Endothelial cell (in vitro differentiated cells): ENCODE measurements at regions not wholly inside any gene's neighbourhood (a gene's known extent, or its start where the extent isn't known, plus 50 kb on each side); places are given as distances from the start of the nearest gene placed in this dataset.

Experiments used
- DNase-seq: peaks from one replicate; pipeline ENCODE4 v3.0.0; 2021; ENCODE audit warnings: low spot score
- H3K27ac Mint-ChIP-seq: one replicate; pipeline ENCODE4 v1.8.0; 2021; ENCODE audit warnings: mixed read lengths, inconsistent platforms; ENCODE audit not compliant: unreplicated experiment
- H3K27me3 Mint-ChIP-seq: one replicate; pipeline ENCODE4 v1.8.0; 2021; ENCODE audit warnings: mild to moderate bottlenecking, moderate library complexity, mixed read lengths, inconsistent platforms; ENCODE audit not compliant: unreplicated experiment
- H3K36me3 Mint-ChIP-seq: one replicate; pipeline ENCODE4 v1.8.0; 2021; ENCODE audit warnings: mild to moderate bottlenecking, low read depth, mixed read lengths, inconsistent platforms; ENCODE audit not compliant: unreplicated experiment
- H3K4me1 Mint-ChIP-seq: one replicate; pipeline ENCODE4 v1.8.0; 2021; ENCODE audit warnings: mild to moderate bottlenecking, mixed read lengths, inconsistent platforms; ENCODE audit not compliant: unreplicated experiment
- H3K4me3 Mint-ChIP-seq: one replicate; pipeline ENCODE4 v1.8.0; 2021; ENCODE audit warnings: mild to moderate bottlenecking, mixed read lengths, inconsistent platforms; ENCODE audit not compliant: unreplicated experiment
- H3K9me3 Mint-ChIP-seq: one replicate; pipeline ENCODE4 v1.8.0; 2021; ENCODE audit warnings: mixed read lengths, inconsistent platforms; ENCODE audit not compliant: unreplicated experiment
- TF ChIP-seq, protein P1 (sequence below): fragments of 200-600 bp; sonication (generic); IDR thresholded peaks from one replicate; pipeline ENCODE4 v1.5.0; 2021; ENCODE audit warnings: antibody characterized with exemption; ENCODE audit not compliant: unreplicated experiment

DNA sequence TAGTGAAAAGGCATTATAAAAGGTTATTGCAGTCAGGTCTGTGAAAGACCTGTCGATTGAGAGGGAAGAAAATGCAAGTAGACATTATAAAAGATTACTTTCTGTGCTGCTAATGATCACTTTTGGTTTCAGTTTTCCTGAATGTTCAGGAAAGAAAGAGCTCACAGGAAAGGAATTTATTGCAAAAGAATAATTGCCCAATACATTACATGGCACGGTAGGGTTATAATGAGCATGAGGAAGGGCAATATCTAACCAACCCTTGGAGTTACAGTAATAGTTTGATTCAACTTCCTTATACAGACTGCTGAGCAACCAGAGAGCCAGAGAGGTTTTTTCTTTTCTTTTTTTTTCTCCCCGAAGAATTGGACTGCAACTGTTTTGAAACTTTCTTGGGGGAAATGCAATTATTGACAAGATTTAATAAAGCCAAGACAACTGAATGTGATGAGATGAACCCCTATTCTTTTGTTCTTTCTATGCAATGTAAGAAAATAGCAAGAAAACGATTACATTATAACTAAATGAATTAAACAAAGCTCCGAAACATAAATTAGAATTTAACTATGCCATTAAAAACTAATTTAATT lies 247.0 kb downstream of the C4orf33 start:
- no peak for DNase-seq
- Mint-ChIP-seq H3K4me1 (peaks cover 13% of the 10 kb centered on the region), H3K27me3 (peaks cover 2% of the 10 kb centered on the region), H3K36me3 (peaks cover 6% of the 10 kb centered on the region), H3K4me3 (no peak overlapping the region), H3K27ac (no peak overlapping the region), H3K9me3 (no peaks in the 10 kb centered on the region)
- TF ChIP-seq, protein P1, sequence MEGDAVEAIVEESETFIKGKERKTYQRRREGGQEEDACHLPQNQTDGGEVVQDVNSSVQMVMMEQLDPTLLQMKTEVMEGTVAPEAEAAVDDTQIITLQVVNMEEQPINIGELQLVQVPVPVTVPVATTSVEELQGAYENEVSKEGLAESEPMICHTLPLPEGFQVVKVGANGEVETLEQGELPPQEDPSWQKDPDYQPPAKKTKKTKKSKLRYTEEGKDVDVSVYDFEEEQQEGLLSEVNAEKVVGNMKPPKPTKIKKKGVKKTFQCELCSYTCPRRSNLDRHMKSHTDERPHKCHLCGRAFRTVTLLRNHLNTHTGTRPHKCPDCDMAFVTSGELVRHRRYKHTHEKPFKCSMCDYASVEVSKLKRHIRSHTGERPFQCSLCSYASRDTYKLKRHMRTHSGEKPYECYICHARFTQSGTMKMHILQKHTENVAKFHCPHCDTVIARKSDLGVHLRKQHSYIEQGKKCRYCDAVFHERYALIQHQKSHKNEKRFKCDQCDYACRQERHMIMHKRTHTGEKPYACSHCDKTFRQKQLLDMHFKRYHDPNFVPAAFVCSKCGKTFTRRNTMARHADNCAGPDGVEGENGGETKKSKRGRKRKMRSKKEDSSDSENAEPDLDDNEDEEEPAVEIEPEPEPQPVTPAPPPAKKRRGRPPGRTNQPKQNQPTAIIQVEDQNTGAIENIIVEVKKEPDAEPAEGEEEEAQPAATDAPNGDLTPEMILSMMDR = no peak

DNA sequence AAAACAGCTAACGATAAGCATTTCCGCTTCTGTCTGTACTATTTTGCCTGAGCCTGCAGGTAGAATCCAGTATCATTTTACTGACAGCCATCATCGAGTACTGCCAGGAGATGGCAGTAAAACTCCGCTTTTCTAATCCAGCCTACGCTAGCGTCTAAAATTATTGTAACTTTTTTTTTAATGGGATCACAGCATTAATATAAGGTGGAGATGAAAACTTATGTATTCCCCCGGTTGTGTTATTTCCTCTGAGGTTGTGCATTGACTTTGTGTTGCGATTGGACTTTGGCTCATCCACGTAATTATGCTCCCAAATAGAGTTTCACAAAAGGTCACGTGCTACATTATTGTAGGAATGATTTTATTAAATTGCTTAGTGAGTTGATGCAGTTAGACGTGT lies 248.1 kb downstream of the C4orf33 start:
- peak; percentile 32 for DNase-seq
- H3K27ac Mint-ChIP-seq = no peak overlapping the region
- no peak overlapping the region for H3K4me3 Mint-ChIP-seq
- no peaks in the 10 kb centered on the region for H3K36me3 Mint-ChIP-seq
- no peaks in the 10 kb centered on the region for H3K9me3 Mint-ChIP-seq
- H3K4me1 Mint-ChIP-seq = peaks cover 2% of the 10 kb centered on the region
- TF ChIP-seq, protein P1 = peak; percentile 40
- peaks cover 1% of the 10 kb centered on the region for H3K27me3 Mint-ChIP-seq

DNA sequence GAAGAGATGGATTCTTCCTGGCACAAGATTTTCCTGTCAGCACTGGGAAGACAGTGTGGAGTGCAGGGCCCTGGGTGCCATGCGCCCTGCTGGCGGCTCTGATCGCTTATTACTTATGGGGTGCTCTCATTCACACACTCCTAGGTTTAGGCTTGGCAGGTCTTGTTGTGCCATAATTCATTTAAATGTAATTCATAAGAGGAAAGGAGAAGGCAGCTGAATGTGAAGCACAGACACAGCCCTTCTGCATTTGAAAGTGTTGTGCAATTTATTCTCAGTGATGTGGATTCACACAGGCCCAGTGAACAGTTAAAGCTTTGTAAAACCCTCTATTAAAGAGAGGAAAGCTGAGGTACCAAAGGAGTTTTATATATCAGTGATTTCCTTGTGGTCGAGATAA lies 249.7 kb downstream of the C4orf33 start:
- Mint-ChIP-seq H3K4me3 (no peak overlapping the region), H3K36me3 (no peaks in the 10 kb centered on the region), H3K27ac (no peak overlapping the region), H3K9me3 (no peaks in the 10 kb centered on the region), H3K4me1 (no peaks in the 10 kb centered on the region), H3K27me3 (peaks cover 2% of the 10 kb centered on the region)
- DNase-seq = no peak
- TF ChIP-seq, protein P1 = no peak

DNA sequence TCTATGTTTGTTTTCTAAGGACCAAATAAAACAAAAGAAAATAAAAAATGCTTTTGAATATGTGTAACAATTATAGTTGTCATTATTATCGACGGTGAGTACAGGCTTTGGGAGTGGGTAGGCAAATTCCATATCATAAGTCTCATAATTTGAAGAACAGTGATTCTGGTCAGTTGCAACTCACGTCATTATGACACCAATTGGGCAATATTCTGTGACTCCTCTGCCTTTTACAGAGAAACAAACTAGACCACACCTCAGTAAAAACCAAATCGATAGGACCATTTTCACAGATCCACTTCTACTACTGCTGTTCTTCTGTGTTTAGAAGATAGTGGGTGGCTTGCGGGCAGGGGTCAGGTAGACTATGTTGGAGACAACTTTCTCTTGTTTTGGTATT lies 250.1 kb downstream of the C4orf33 start:
- H3K36me3 Mint-ChIP-seq = no peaks in the 10 kb centered on the region
- no peak for DNase-seq
- TF ChIP-seq, protein P1 = no peak
- no peak overlapping the region for H3K4me3 Mint-ChIP-seq
- no peaks in the 10 kb centered on the region for H3K9me3 Mint-ChIP-seq
- peaks cover 2% of the 10 kb centered on the region for H3K27me3 Mint-ChIP-seq
- no peaks in the 10 kb centered on the region for H3K4me1 Mint-ChIP-seq
- no peak overlapping the region for H3K27ac Mint-ChIP-seq

DNA sequence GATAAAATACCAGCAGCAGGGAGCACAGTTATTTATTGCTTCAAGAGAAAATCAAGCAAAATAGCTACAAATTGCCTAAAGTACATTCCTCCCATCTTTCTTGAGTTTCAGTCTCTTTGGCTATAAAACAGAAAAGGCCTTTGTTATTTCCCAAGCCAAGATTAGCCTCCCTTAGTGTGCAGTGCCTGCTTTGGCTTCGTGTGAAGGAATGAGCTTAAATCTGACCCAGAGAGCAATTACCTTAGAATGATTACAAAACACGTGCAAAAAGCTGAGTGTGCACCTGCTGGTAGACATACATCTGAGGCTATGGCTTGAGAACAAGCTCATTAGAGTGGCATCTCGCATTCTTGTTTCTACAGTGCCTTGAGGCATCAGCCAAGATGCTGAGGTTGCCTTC lies 250.8 kb downstream of the C4orf33 start:
- Mint-ChIP-seq H3K36me3 (no peaks in the 10 kb centered on the region), H3K27me3 (peaks cover 2% of the 10 kb centered on the region), H3K9me3 (no peaks in the 10 kb centered on the region), H3K4me1 (no peaks in the 10 kb centered on the region), H3K27ac (no peak overlapping the region), H3K4me3 (no peak overlapping the region)
- TF ChIP-seq, protein P1 = no peak
- no peak for DNase-seq
